Stimulated activated CD4-positive, alpha-beta T cell treated with anti-CD3 and anti-CD28 coated beads, Interleukin-1b, Interleukin-23, amount 100 ng/mL, for 1 hour (primary cell): ENCODE measurements at regions not wholly inside any gene's neighbourhood (a gene's known extent, or its start where the extent isn't known, plus 50 kb on each side); places are given as distances from the start of the nearest gene placed in this dataset.

ENCODE experiments used
- DNase-seq, 2 donors: peaks; one replicate each; pipeline ENCODE4 v3.0.0-alpha.2; 2020; ENCODE audit warnings: low read depth in 2 of 2

DNA sequence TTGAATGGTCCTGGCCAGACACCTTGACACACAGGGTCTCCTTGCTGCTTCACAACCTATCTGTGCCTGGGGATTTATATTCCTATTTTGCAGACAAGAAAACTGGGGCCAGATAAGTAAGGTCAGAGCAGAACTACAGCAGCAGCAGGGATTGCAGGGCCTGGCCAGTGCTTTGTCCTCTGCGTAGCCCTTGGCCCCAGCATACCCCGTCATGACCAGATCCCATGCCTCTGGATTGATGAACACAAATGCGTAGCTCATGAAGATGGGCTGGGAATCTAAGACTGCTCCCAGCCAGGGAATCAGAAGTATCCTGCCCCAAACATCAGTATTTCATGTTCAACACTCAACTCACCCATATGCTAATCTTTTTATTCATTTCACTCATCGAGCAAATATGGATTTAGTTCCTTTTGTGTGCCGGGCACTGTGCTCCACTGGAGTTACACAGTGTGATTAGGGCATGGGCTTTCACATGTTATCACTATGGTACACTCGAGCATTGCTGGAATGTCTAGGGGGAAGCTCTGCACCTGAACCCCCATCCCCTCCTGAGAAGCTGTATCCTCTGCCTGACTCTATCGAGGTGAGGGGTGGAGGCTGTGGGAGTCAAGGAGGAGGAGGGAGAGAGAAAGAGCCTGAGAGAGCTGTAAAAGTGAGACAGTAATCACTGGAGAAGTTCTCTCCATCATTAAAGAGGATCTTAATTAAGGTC, 143.3 kb downstream of the CYP26B1 start:
- no peak for DNase-seq

GRCh38 chr2:72003796-72004195, 143.9 kb downstream of the CYP26B1 start:
- no peak for DNase-seq

DNA sequence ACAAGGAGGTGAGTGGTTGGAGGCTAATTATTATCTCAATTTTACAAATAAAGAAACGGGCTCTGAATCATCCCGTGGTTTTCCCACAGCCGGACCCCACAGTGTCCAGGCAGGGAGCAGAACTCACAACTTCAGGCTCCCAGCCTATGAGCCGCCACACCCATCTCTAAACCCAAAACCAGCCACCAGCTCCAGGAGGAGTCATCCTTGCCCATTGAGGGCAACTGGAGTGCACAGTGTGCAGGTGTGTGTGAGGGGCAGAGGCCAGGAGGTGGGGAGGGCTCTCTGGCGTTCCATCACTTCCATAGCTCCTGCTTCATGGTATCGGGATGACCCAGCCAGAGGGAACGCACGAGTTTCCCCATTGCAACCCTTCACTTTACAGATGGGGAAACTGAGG, 144.5 kb downstream of the CYP26B1 start:
- DNase-seq: no peak

- no peak for DNase-seq
Measured at GRCh38 chr2:72001937-72002690, 145.5 kb downstream of the CYP26B1 start.

DNA sequence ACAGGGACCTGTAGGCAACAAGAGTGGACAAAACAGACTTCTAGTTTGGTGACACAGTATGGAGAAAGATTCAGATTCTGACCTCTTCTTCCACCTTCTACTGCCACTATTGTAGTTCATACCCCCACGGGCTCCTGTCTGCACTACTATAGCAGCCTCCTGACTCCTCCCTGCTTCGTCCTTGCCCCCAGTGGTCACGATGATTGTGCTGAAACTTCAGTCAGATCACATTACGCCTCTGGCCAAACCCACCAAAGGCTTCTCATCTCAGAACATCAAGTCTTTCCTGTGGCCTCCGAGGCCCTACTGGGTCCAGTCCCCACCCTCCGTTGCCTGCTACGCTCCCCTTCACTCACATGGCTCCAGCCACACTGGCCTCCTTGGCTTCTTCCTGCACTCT, 147.6 kb downstream of the CYP26B1 start:
- no peak for DNase-seq

DNA sequence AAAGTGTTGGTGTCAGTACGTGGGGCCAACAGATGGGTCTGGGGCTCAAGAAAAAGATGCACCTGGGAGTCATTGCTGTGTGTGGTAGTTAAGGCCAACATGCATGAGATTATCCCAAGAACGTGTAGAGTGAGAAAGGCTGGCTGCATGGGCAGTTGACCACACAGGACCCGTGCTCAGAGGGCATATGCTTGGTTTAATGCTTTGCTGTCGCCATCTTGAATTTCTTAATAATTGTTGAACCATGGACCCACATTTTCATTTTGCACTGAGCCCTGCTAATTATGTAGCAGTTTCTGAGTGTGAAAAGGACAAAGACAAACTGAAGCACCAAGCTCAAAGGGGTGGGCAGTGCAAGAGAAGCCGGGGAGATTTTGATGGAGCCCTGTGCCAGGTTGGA, 148.1 kb downstream of the CYP26B1 start:
- DNase-seq: no peak

DNA sequence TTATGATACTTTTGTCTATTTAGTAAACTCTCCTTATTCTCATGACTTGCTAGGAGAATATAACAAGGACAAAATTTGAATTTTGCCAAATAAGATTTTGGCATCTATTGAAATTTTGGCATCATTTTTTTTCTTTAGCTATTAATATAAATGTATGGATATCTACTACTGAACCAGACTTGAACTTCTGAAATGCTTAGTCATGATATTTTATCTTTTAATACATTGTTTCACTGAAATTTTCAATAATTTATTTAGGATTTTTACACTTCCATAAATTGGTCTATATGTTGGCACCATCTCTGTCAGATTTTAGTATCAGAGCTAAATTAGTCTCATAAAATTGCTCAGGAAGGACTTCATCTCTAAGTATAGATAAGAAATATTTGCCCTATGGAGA, 149.8 kb downstream of the CYP26B1 start:
- no peak for DNase-seq

- DNase-seq: no peak
Measured at GRCh38 chr2:71995067-71995665, 152.5 kb downstream of the CYP26B1 start.

DNA sequence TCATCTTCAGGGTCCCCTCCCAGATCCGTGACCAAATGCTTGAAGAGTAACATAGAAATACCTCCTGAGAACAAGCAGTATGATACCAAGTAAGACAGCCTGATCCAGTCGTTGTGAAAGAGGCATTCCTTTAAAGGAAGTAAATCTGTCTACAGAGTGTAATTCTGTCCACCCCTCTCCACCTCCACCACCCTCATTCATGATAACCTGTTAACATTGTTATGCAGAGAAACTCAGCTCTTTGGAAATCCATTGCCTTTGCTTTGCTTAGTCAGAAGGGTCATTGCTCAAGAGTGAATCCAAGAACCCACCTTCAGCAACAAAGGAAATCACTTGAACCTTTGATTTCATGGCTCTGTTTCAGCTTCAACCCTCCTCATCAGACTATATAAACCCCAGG, 155.6 kb downstream of the CYP26B1 start:
- DNase-seq: no peak

DNA sequence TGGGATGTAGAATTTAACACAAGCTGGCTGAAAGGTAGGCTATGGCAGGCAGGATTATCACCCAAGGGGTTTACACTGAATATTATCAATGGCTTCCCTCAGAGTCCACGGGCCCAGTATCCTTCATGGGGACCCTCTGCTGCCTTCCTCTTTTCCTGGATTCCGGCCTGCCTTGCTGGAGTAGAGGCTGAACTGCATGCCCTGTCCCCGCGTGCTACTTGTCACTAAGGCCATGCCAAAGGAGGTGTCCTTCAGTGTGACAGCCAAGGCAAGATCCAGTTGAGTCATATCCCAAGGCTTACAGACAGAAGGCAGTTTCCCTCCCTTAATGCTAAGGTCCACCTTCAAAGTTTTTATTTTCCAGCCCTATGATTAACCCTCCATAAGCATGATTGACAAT, 156.3 kb downstream of the CYP26B1 start:
- no peak for DNase-seq

- no peak for DNase-seq
Measured at GRCh38 chr2:71990826-71991225, 156.8 kb downstream of the CYP26B1 start.

GRCh38 chr2:71990122-71990521, 157.5 kb downstream of the CYP26B1 start:
- no peak for DNase-seq

DNA sequence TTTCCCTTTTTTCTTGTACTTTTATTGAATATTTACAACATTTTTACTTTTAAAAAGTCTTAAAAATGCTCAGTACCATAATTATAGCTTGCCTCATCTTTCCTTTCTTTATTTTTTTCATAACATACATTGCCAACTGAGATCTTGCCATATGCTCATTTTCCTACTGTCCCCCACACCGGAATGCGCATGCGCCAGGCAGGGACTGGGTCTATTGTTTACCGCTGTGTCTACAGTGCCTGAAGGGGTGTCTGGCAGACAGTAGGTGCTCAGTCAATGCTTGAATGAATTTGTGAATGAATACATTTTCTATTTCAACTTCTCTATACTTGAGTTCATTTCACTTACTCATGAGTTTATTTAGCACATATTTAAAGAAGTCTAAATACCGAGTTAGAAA, 158.0 kb downstream of the CYP26B1 start:
- no peak for DNase-seq

- no peak for DNase-seq
Measured at GRCh38 chr2:71988170-71988569, 159.5 kb downstream of the CYP26B1 start.

GRCh38 chr2:71976685-71977084, 171.0 kb downstream of the CYP26B1 start:
- DNase-seq: no peak

DNA sequence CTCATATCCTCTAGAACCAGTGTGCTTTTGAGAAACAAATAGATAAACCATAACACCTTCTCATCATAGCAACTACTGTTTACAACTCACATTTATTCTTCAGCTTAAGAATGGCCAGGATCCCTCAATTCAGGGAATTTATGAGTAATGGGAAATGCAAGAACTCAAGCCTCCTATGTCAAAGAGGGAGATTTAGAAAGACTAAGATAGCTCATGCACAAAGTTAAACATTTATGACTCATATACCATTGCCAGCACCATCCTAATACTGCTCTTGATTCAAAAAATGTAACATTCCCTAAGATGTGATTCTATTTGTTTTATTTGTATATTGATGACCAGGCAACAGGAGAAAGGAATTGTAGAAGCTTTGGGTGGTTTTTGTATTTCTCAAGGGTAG, 172.8 kb downstream of the CYP26B1 start:
- no peak for DNase-seq

DNA sequence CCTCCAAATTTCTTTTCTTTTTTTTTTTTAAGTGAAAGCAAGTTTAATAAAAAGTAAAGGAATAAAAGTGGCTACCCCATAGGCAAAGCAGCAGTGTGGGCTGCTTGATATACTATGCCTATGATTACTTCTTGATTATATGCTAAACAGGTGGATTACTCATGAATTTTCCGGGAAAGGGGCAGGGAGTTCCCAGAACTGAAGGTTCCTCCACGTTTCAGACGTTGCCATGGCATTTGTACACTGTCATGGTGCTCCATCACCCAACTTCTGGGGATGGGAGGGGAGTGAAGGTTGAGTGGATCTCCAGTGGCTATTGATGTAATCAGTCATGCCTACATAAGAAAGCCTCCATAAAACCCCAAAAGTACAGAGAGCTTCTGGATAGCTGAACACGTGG, 176.2 kb downstream of the CYP26B1 start:
- no peak for DNase-seq

- no peak for DNase-seq
Measured at GRCh38 chr2:71965530-71965929, 182.1 kb downstream of the CYP26B1 start.

DNA sequence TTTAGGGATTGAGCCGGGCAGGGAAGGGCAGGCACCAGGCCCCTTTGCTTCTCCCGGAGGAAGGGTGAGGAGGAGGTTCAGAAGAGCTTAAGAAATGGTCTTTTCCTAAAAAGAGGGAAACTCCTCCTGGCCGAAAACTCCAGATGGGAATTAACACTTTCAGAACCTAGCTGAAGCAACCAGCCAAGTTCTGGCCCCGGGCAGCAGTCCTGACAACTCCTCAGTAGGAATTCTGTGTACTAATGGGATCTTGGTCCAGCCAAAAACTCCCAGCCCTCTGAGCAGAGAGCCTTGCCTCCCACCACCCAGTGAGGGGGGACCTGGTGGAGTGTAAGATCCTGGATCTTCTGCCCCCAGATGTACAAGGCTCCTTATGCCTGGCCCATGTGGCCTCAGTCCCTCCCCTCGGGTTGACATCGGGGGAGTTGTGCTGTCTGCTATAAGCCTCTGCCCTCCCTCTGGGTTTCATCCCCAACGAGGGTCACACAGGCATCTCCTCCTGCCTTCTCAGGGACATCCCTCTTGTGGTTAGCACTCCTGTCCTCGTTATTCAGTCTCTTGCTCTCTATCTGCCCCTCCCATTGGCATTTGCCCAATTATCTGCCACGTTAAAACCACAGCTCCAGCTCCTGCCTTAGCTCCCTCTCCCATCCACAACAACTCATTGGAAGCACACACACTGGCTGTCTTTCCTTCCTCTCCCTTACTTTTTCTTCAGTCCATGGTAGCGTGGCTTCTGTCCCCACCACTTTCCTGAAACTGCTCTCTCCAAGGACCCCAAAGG, 184.6 kb downstream of the CYP26B1 start:
- DNase-seq: no peak

DNA sequence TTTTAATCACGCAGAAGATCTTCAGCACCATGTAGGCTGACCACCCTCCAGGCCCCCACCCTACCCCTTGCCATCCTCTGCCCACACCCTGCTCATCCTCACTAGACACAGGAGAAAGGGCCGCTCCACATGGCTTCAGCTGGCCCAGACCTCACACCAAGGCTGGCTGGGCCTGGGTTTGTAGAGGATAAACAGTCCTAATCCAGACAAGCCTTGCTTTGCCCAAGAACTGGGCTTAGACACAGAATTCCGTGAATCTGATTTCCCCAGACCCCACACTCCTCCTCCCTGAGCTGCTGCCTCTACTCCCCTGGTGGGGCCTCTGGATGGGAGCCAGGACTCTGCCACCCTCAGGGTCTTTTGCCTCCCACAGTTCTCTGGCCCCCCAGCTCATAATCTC, 185.3 kb downstream of the CYP26B1 start:
- no peak for DNase-seq

GRCh38 chr2:71961289-71962027, 186.2 kb downstream of the CYP26B1 start:
- no peak for DNase-seq

DNA sequence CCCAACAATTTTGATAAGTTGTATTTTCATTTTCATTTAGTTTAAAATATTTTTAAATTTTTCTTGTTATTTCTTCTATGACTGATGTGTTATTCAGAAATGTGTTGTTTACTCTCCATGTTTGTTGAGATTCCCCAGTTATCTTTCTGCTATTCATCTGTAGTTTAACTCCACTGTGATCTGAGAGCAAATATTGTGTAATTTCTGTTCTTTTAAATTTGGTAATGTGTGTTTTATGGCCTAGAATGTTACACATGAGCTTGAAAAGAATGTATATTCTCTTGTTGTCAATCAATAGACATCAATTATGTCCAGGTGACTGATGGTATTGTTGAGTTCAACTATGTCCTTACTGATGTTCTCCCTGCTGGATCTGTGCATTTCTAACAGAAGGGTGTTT, 188.2 kb downstream of the CYP26B1 start:
- DNase-seq: no peak
